ENCODE measurements at regions not wholly inside any gene's neighbourhood (a gene's known extent, or its start where the extent isn't known, plus 50 kb on each side); places are given as distances from the start of the nearest gene placed in this dataset.

GRCh38 chr6:169343886-169344749 lies 90.5 kb upstream of the THBS2 start:
- no peaks in the 10 kb centered on the region for H3K36me3 ChIP-seq (ENCODE audit: control insufficient read depth, insufficient read depth, low read length)
- DNase-seq (ENCODE audit: low read depth), result no peak
- POLR2A ChIA-PET, result no interaction called here
- no peak for TF ChIP-seq CTCF (IDR thresholded peaks at IDR 0.05; ENCODE audit: insufficient read depth, low read depth, low read length)
- no peak overlapping the region for H3K4me3 ChIP-seq (ENCODE audit: low read depth, low read length)
- CTCF ChIA-PET, result no interaction called here
- H3K27me3 ChIP-seq (ENCODE audit: control insufficient read depth, insufficient read depth, low read length), result no peaks in the 10 kb centered on the region

- POLR2A ChIA-PET, result no interaction called here
- CTCF ChIA-PET, result interaction anchor here (0.6 to 0.8 kb wide), 2 partner anchors 15 to 220 kb away, joined by 3 read pairs; no protein-coding TSS in a partner anchor
- Histone ChIP-seq H3K4me3 (ENCODE audit: low read depth, low read length) (no peak overlapping the region), H3K27me3 (ENCODE audit: control insufficient read depth, insufficient read depth, low read length) (no peaks in the 10 kb centered on the region), H3K36me3 (ENCODE audit: control insufficient read depth, insufficient read depth, low read length) (no peaks in the 10 kb centered on the region)
- no peak for TF ChIP-seq CTCF (IDR thresholded peaks at IDR 0.05; ENCODE audit: insufficient read depth, low read depth, low read length)
- DNase-seq (ENCODE audit: low read depth), result no peak
These were observed 89.1 kb upstream of the THBS2 start for GRCh38 chr6:169342710-169343109.

- H3K27me3 ChIP-seq (ENCODE audit: control insufficient read depth, insufficient read depth, low read length), result no peaks in the 10 kb centered on the region
- POLR2A ChIA-PET, result no interaction called here
- no peak for DNase-seq (ENCODE audit: low read depth)
These were observed 88.1 kb upstream of the THBS2 start for GRCh38 chr6:169341706-169342105.

GRCh38 chr6:169341065-169341464 lies 87.4 kb upstream of the THBS2 start:
- no peak overlapping the region for H3K4me3 ChIP-seq (ENCODE audit: low read depth, low read length)
- CTCF ChIA-PET, result no interaction called here
- H3K27me3 ChIP-seq (ENCODE audit: control insufficient read depth, insufficient read depth, low read length), result no peaks in the 10 kb centered on the region
- POLR2A ChIA-PET, result no interaction called here
- DNase-seq (ENCODE audit: low read depth), result no peak
- no peak for TF ChIP-seq CTCF (IDR thresholded peaks at IDR 0.05; ENCODE audit: insufficient read depth, low read depth, low read length)
- H3K36me3 ChIP-seq (ENCODE audit: control insufficient read depth, insufficient read depth, low read length), result no peaks in the 10 kb centered on the region

More at GRCh38 chr6:169341706-169342105, 88.1 kb upstream of the THBS2 start:
- CTCF ChIA-PET, result interaction anchor here (0.7 kb wide), 1 partner anchor 219 kb away, joined by 3 read pairs; no protein-coding TSS in a partner anchor
- no peak for TF ChIP-seq CTCF (IDR thresholded peaks at IDR 0.05; ENCODE audit: insufficient read depth, low read depth, low read length)
- H3K4me3 ChIP-seq (ENCODE audit: low read depth, low read length), result no peak overlapping the region
- H3K36me3 ChIP-seq (ENCODE audit: control insufficient read depth, insufficient read depth, low read length), result no peaks in the 10 kb centered on the region

- Histone ChIP-seq H3K36me3 (ENCODE audit: control insufficient read depth, insufficient read depth, low read length) (no peaks in the 10 kb centered on the region), H3K4me3 (ENCODE audit: low read depth, low read length) (no peak overlapping the region), H3K27me3 (ENCODE audit: control insufficient read depth, insufficient read depth, low read length) (no peaks in the 10 kb centered on the region)
- no peak for TF ChIP-seq CTCF (IDR thresholded peaks at IDR 0.05; ENCODE audit: insufficient read depth, low read depth, low read length)
- CTCF ChIA-PET, result no interaction called here
- no peak for DNase-seq (ENCODE audit: low read depth)
- POLR2A ChIA-PET, result no interaction called here
These were observed 86.7 kb upstream of the THBS2 start for GRCh38 chr6:169340395-169340794.
